Panc1 (cell line): ENCODE measurements at regions not wholly inside any gene's neighbourhood (a gene's known extent, or its start where the extent isn't known, plus 50 kb on each side); places are given as distances from the start of the nearest gene placed in this dataset.

Experiments used
- ATAC-seq: fragments of 200-7000 bp; cut with Tn5 transposase; 2 replicates; pipeline ENCODE4 v1.9.1; 2020; ENCODE audit warnings: mild to moderate bottlenecking, moderate library complexity
- BruUV-seq: library from RNA; stranded (reverse); fragments of 400-500 nt; replicated peaks from 2 replicates; lab custom pipeline; 2021; lab: Mats Ljungman, UMichigan
- CTCF ChIA-PET: fragments of 300-600 bp; sonication (Branson Sonifier 250); formaldehyde crosslinking; loops from one replicate; lab custom pipeline; 2022; ENCODE audit warnings: antibody characterized with exemption; lab: Charles Lee
- POLR2A ChIA-PET: fragments of 300-600 bp; sonication (Branson Sonifier 250); formaldehyde crosslinking; loops from one replicate; lab custom pipeline; 2022; ENCODE audit warnings: antibody characterized with exemption; lab: Charles Lee
- DNase-seq: peaks from one replicate; pipeline ENCODE4 v3.0.0-alpha.2; 2010; ENCODE audit warnings: low read depth, low spot score
- H3K27ac ChIP-seq: 2 replicates; pipeline ENCODE4 v1.5.1; 2011; ENCODE audit warnings: mild to moderate bottlenecking, low read length, inconsistent platforms
- H3K27me3 ChIP-seq: fragments of 200-500 bp; sonication (Bioruptor generic); 2 replicates; pipeline ENCODE4 v1.6.0; 2014; ENCODE audit warnings: low read length, inconsistent platforms; ENCODE audit not compliant: control insufficient read depth, insufficient read depth
- H3K36me3 ChIP-seq: fragments of 200-500 bp; sonication (Bioruptor generic); 2 replicates; pipeline ENCODE4 v1.5.1; 2014; ENCODE audit warnings: inconsistent platforms, mild to moderate bottlenecking, low read length, moderate library complexity; ENCODE audit not compliant: control insufficient read depth, insufficient read depth
- H3K4me1 ChIP-seq: 2 replicates; pipeline ENCODE4 v1.5.1; 2011; ENCODE audit warnings: inconsistent platforms, mild to moderate bottlenecking, low read length, moderate library complexity; ENCODE audit not compliant: control insufficient read depth, insufficient read depth
- H3K4me3 ChIP-seq, 2 experiments: 2 replicates each; pipeline ENCODE4 v1.5.1; 2011 to 2012; ENCODE audit warnings: low read depth in 2 of 2, low read length in 2 of 2, mild to moderate bottlenecking in 2 of 2, inconsistent platforms in 1 of 2, moderate library complexity in 1 of 2
- H3K9me3 ChIP-seq: fragments of 200-500 bp; sonication (Bioruptor generic); 2 replicates; pipeline ENCODE4 v1.5.1; 2014; ENCODE audit warnings: low read depth, mild to moderate bottlenecking, inconsistent platforms, low read length, moderate library complexity; ENCODE audit not compliant: control insufficient read depth, insufficient read depth
- CTCF ChIP-seq: fragments of 450-650 bp; IDR thresholded peaks from 2 replicates; pipeline ENCODE4 v1.5.1; 2017; ENCODE audit warnings: mild to moderate bottlenecking
- POLR2AphosphoS5 ChIP-seq: IDR thresholded peaks from 2 replicates; pipeline ENCODE4 v1.6.1; 2012; ENCODE audit warnings: mild to moderate bottlenecking, low read depth, low read length, moderate library complexity
- REST ChIP-seq, 2 experiments: IDR thresholded peaks; 2 replicates each; pipeline ENCODE4 v1.6.1; 2011 to 2012; ENCODE audit warnings: low read depth in 2 of 2, control low read depth in 1 of 2, low read length in 1 of 2, mild to moderate bottlenecking in 1 of 2, moderate library complexity in 1 of 2; ENCODE audit not compliant: insufficient read depth in 1 of 2
- SIN3A ChIP-seq: IDR thresholded peaks from 2 replicates; pipeline ENCODE4 v1.6.1; 2012; ENCODE audit warnings: low read depth, mild to moderate bottlenecking, low read length, moderate library complexity, borderline replicate concordance; ENCODE audit not compliant: insufficient read depth
- TCF7L2 ChIP-seq: IDR thresholded peaks from 2 replicates; pipeline ENCODE4 v1.6.1; 2011; ENCODE audit warnings: mild to moderate bottlenecking, low read depth, low read length, inconsistent platforms
- in situ Hi-C: cut with HindIII; loops from 2 replicates; pipeline ENCODE4 v1.10.0; 2016; ENCODE audit warnings: low sequenced_read_pairs, low pct_unique_long_range_greater_than_20kb
- intact Hi-C: fragments of 100-400 bp; cut with micrococcal nuclease; formaldehyde crosslinking; loops from one replicate; pipeline ENCODE4 v1.10.0; 2022; ENCODE audit not compliant: unreplicated experiment

GRCh38 chr9:129487658-129488483, 133.0 kb downstream of the C9orf50 start:
- ATAC-seq (peak; percentile 9), DNase-seq (no peak)
- no TSS peak for BruUV-seq
- TF ChIP-seq REST (IDR thresholded peaks at IDR 0.05; ENCODE audit: insufficient read depth in 1 of 2, low read depth in 2 of 2, low read length in 1 of 2) (no peak), CTCF (no peak), TCF7L2 (no peak), POLR2AphosphoS5 (no peak), SIN3A (no peak)
- Histone ChIP-seq H3K36me3 (no peaks in the 10 kb centered on the region), H3K9me3 (no peaks in the 10 kb centered on the region), H3K4me1 (peaks cover 72% of the 10 kb centered on the region), H3K4me3 (peak overlapping the region in 1 of 2 experiments; percentile 14; a peak in 1 of 4 replicates), H3K27me3 (no peaks in the 10 kb centered on the region), H3K27ac (peak overlapping the region; percentile 98)
- CTCF ChIA-PET = no interaction called here
- POLR2A ChIA-PET = no interaction called here
- intact Hi-C loops (loop anchor here (5.0 to 10.0 kb wide), 2 partner anchors 73 to 311 kb away; partner anchors contain the start of gene IER5L), in situ Hi-C loops (no loop called here)

- in situ Hi-C loops (no loop called here), intact Hi-C loops (loop anchor here (5.0 to 10.0 kb wide), 2 partner anchors 72 to 310 kb away; partner anchors contain the start of gene IER5L)
- peak; percentile 13 for ATAC-seq
- Histone ChIP-seq H3K27ac (peak overlapping the region; percentile 98), H3K9me3 (no peaks in the 10 kb centered on the region), H3K4me1 (peaks cover 70% of the 10 kb centered on the region), H3K27me3 (no peaks in the 10 kb centered on the region), H3K4me3 (no peak overlapping the region), H3K36me3 (no peaks in the 10 kb centered on the region)
- DNase-seq = no peak
- POLR2A ChIA-PET = no interaction called here
- CTCF ChIA-PET = no interaction called here
- no TSS peak for BruUV-seq
- TF ChIP-seq SIN3A (no peak), TCF7L2 (no peak), POLR2AphosphoS5 (no peak), CTCF (no peak), REST (IDR thresholded peaks at IDR 0.05; ENCODE audit: insufficient read depth in 1 of 2, low read depth in 2 of 2, low read length in 1 of 2) (no peak)
Measured at GRCh38 chr9:129486756-129487657, 133.9 kb downstream of the C9orf50 start.
